ENCODE measurements at regions not wholly inside any gene's neighbourhood (a gene's known extent, or its start where the extent isn't known, plus 50 kb on each side); places are given as distances from the start of the nearest gene placed in this dataset.

DNA sequence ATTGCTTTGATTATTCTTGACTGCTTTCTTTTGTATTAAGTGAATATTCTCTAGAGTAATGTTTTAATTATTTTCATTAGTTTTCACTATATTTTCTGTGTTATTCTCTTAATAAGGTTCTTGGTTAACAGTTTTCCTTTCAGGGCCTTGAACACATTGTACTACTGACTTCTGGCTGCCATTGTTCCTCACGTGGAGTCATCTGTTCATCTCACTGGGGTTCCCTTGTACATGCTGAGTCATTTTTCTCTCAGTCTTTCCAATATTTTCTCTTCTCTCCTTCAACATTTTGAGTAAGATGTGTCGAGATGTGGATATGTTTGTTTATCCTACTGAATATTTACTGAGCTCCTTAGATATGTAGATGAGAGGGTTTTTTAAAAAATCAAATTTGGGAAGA, 400.7 kb downstream of the TCERG1L start:
- TF ChIP-seq, protein P1, sequence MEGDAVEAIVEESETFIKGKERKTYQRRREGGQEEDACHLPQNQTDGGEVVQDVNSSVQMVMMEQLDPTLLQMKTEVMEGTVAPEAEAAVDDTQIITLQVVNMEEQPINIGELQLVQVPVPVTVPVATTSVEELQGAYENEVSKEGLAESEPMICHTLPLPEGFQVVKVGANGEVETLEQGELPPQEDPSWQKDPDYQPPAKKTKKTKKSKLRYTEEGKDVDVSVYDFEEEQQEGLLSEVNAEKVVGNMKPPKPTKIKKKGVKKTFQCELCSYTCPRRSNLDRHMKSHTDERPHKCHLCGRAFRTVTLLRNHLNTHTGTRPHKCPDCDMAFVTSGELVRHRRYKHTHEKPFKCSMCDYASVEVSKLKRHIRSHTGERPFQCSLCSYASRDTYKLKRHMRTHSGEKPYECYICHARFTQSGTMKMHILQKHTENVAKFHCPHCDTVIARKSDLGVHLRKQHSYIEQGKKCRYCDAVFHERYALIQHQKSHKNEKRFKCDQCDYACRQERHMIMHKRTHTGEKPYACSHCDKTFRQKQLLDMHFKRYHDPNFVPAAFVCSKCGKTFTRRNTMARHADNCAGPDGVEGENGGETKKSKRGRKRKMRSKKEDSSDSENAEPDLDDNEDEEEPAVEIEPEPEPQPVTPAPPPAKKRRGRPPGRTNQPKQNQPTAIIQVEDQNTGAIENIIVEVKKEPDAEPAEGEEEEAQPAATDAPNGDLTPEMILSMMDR (IDR thresholded peaks at IDR 0.05 in 8 of 11, conservative IDR thresholded peaks at IDR 0.05 in 3 of 11): no peak
- TF ChIP-seq POLR2A (IDR thresholded peaks at IDR 0.05): no peak
